GM23338 (cell line): ENCODE measurements at regions not wholly inside any gene's neighbourhood (a gene's known extent, or its start where the extent isn't known, plus 50 kb on each side); places are given as distances from the start of the nearest gene placed in this dataset.

Experiments used
- CREB1 ChIP-seq: fragments of 250-450 bp; sonication (Bioruptor Pico); IDR thresholded peaks from 2 replicates; pipeline ENCODE4 v1.5.0; 2020; ENCODE audit warnings: low read depth, mild to moderate bottlenecking, moderate library complexity
- EZH2 ChIP-seq: fragments of 200-600 bp; sonication (generic); IDR thresholded peaks from one replicate; pipeline ENCODE4 v1.8.0; 2017; ENCODE audit warnings: antibody characterized with exemption, mild to moderate bottlenecking, low read depth; ENCODE audit not compliant: unreplicated experiment
- EZH2phosphoT487 ChIP-seq: fragments of 200-600 bp; sonication (generic); IDR thresholded peaks from one replicate; pipeline ENCODE4 v1.8.1; 2018; ENCODE audit warnings: antibody characterized with exemption; ENCODE audit not compliant: unreplicated experiment
- JUNB ChIP-seq: IDR thresholded peaks from one replicate; pipeline ENCODE4 v1.6.1; 2016; ENCODE audit warnings: antibody characterized with exemption; ENCODE audit not compliant: unreplicated experiment
- NANOG ChIP-seq: IDR thresholded peaks from 2 replicates; pipeline ENCODE4 v1.6.1; 2016; ENCODE audit warnings: antibody characterized with exemption, borderline replicate concordance
- POLR2AphosphoS5 ChIP-seq: IDR thresholded peaks from 2 replicates; pipeline ENCODE4 v1.6.1; 2016; ENCODE audit warnings: antibody characterized with exemption, low read depth
- STAT1 ChIP-seq: IDR thresholded peaks from one replicate; pipeline ENCODE4 v1.6.1; 2016; ENCODE audit warnings: antibody characterized with exemption; ENCODE audit not compliant: unreplicated experiment
- ZNF114 ChIP-seq: fragments of 250-450 bp; sonication (Bioruptor Pico); IDR thresholded peaks from 2 replicates; pipeline ENCODE4 v1.5.0; 2020; ENCODE audit warnings: mild to moderate bottlenecking, moderate library complexity
- ZNF331 ChIP-seq: fragments of 250-450 bp; sonication (Bioruptor Pico); IDR thresholded peaks from 2 replicates; pipeline ENCODE4 v1.5.0; 2020; ENCODE audit warnings: low read depth, mild to moderate bottlenecking, moderate library complexity
- TF ChIP-seq, protein P1 (sequence below): IDR thresholded peaks from one replicate; pipeline ENCODE4 v1.6.1; 2018; ENCODE audit warnings: antibody characterized with exemption; ENCODE audit not compliant: unreplicated experiment
- TF ChIP-seq, protein P2 (sequence below), 2 experiments: fragments of 200-600 bp in 1 of 2; sonication (generic) in 1 of 2; conservative IDR thresholded peaks; 2 replicates each; pipeline versions ENCODE4 v1.5.1 to v1.6.1; 2016 to 2017; ENCODE audit warnings: antibody characterized with exemption in 2 of 2, low read depth in 2 of 2, mild to moderate bottlenecking in 2 of 2, moderate library complexity in 1 of 2
- TF ChIP-seq, protein P3 (sequence below): IDR thresholded peaks from 2 replicates; pipeline ENCODE4 v1.6.1; 2016; ENCODE audit warnings: antibody characterized with exemption
- TF ChIP-seq, protein P4 (sequence below): fragments of 250-450 bp; sonication (Bioruptor Pico); IDR thresholded peaks from 2 replicates; pipeline ENCODE4 v1.5.0; 2020; ENCODE audit warnings: mild to moderate bottlenecking, moderate library complexity

DNA sequence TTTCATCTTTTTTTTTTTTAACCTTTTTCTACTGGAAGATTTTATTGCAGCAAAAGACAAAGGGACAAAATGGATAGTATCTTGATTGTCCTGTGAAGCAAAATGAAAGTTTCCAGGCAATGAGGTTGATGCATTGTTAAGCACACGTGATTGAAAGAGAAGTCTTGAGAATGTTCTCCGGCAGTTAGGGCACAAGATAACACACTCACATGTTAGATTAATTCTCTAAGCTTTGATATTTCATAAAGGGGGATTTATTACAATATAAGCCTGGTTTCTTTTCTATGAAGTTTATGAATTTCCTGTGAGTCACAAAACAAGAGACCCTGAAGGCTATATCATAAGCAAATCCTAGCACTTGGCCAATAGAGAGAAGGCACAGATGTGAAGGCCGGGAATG is 93.4 kb upstream of the ARMC3 start:
- no peak for TF ChIP-seq EZH2phosphoT487
- TF ChIP-seq, protein P1, sequence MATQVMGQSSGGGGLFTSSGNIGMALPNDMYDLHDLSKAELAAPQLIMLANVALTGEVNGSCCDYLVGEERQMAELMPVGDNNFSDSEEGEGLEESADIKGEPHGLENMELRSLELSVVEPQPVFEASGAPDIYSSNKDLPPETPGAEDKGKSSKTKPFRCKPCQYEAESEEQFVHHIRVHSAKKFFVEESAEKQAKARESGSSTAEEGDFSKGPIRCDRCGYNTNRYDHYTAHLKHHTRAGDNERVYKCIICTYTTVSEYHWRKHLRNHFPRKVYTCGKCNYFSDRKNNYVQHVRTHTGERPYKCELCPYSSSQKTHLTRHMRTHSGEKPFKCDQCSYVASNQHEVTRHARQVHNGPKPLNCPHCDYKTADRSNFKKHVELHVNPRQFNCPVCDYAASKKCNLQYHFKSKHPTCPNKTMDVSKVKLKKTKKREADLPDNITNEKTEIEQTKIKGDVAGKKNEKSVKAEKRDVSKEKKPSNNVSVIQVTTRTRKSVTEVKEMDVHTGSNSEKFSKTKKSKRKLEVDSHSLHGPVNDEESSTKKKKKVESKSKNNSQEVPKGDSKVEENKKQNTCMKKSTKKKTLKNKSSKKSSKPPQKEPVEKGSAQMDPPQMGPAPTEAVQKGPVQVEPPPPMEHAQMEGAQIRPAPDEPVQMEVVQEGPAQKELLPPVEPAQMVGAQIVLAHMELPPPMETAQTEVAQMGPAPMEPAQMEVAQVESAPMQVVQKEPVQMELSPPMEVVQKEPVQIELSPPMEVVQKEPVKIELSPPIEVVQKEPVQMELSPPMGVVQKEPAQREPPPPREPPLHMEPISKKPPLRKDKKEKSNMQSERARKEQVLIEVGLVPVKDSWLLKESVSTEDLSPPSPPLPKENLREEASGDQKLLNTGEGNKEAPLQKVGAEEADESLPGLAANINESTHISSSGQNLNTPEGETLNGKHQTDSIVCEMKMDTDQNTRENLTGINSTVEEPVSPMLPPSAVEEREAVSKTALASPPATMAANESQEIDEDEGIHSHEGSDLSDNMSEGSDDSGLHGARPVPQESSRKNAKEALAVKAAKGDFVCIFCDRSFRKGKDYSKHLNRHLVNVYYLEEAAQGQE, result no peak
- TF ChIP-seq, protein P2, sequence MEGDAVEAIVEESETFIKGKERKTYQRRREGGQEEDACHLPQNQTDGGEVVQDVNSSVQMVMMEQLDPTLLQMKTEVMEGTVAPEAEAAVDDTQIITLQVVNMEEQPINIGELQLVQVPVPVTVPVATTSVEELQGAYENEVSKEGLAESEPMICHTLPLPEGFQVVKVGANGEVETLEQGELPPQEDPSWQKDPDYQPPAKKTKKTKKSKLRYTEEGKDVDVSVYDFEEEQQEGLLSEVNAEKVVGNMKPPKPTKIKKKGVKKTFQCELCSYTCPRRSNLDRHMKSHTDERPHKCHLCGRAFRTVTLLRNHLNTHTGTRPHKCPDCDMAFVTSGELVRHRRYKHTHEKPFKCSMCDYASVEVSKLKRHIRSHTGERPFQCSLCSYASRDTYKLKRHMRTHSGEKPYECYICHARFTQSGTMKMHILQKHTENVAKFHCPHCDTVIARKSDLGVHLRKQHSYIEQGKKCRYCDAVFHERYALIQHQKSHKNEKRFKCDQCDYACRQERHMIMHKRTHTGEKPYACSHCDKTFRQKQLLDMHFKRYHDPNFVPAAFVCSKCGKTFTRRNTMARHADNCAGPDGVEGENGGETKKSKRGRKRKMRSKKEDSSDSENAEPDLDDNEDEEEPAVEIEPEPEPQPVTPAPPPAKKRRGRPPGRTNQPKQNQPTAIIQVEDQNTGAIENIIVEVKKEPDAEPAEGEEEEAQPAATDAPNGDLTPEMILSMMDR (conservative IDR thresholded peaks at IDR 0.05; ENCODE audit: low read depth in 2 of 2), result no peak
- TF ChIP-seq, protein P3, sequence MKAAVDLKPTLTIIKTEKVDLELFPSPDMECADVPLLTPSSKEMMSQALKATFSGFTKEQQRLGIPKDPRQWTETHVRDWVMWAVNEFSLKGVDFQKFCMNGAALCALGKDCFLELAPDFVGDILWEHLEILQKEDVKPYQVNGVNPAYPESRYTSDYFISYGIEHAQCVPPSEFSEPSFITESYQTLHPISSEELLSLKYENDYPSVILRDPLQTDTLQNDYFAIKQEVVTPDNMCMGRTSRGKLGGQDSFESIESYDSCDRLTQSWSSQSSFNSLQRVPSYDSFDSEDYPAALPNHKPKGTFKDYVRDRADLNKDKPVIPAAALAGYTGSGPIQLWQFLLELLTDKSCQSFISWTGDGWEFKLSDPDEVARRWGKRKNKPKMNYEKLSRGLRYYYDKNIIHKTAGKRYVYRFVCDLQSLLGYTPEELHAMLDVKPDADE, result no peak
- TF ChIP-seq POLR2AphosphoS5, result no peak
- no peak for TF ChIP-seq EZH2
- no peak for TF ChIP-seq NANOG
- no peak for TF ChIP-seq JUNB
- TF ChIP-seq CREB1 (CRISPR knock-in tag), result no peak
- no peak for TF ChIP-seq ZNF331 (CRISPR knock-in tag)
- TF ChIP-seq STAT1, result no peak
- no peak for TF ChIP-seq ZNF114
- TF ChIP-seq, protein P4, sequence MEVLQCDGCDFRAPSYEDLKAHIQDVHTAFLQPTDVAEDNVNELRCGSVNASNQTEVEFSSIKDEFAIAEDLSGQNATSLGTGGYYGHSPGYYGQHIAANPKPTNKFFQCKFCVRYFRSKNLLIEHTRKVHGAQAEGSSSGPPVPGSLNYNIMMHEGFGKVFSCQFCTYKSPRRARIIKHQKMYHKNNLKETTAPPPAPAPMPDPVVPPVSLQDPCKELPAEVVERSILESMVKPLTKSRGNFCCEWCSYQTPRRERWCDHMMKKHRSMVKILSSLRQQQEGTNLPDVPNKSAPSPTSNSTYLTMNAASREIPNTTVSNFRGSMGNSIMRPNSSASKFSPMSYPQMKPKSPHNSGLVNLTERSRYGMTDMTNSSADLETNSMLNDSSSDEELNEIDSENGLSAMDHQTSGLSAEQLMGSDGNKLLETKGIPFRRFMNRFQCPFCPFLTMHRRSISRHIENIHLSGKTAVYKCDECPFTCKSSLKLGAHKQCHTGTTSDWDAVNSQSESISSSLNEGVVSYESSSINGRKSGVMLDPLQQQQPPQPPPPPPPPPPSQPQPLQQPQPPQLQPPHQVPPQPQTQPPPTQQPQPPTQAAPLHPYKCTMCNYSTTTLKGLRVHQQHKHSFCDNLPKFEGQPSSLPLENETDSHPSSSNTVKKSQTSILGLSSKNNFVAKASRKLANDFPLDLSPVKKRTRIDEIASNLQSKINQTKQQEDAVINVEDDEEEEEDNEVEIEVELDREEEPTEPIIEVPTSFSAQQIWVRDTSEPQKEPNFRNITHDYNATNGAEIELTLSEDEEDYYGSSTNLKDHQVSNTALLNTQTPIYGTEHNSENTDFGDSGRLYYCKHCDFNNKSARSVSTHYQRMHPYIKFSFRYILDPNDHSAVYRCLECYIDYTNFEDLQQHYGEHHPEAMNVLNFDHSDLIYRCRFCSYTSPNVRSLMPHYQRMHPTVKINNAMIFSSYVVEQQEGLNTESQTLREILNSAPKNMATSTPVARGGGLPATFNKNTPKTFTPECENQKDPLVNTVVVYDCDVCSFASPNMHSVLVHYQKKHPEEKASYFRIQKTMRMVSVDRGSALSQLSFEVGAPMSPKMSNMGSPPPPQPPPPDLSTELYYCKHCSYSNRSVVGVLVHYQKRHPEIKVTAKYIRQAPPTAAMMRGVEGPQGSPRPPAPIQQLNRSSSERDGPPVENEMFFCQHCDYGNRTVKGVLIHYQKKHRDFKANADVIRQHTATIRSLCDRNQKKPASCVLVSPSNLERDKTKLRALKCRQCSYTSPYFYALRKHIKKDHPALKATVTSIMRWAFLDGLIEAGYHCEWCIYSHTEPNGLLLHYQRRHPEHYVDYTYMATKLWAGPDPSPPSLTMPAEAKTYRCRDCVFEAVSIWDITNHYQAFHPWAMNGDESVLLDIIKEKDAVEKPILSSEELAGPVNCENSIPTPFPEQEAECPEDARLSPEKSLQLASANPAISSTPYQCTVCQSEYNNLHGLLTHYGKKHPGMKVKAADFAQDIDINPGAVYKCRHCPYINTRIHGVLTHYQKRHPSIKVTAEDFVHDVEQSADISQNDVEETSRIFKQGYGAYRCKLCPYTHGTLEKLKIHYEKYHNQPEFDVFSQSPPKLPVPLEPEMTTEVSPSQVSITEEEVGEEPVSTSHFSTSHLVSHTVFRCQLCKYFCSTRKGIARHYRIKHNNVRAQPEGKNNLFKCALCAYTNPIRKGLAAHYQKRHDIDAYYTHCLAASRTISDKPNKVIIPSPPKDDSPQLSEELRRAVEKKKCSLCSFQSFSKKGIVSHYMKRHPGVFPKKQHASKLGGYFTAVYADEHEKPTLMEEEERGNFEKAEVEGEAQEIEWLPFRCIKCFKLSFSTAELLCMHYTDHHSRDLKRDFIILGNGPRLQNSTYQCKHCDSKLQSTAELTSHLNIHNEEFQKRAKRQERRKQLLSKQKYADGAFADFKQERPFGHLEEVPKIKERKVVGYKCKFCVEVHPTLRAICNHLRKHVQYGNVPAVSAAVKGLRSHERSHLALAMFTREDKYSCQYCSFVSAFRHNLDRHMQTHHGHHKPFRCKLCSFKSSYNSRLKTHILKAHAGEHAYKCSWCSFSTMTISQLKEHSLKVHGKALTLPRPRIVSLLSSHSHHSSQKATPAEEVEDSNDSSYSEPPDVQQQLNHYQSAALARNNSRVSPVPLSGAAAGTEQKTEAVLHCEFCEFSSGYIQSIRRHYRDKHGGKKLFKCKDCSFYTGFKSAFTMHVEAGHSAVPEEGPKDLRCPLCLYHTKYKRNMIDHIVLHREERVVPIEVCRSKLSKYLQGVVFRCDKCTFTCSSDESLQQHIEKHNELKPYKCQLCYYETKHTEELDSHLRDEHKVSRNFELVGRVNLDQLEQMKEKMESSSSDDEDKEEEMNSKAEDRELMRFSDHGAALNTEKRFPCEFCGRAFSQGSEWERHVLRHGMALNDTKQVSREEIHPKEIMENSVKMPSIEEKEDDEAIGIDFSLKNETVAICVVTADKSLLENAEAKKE (CRISPR knock-in tag), result no peak
